ENCODE measurements at regions not wholly inside any gene's neighbourhood (a gene's known extent, or its start where the extent isn't known, plus 50 kb on each side); places are given as distances from the start of the nearest gene placed in this dataset.

- DNase-seq (ENCODE audit: low spot score) = no peak
Observed at GRCh38 chr4:45099471-45099870, 373.1 kb upstream of the GNPDA2 start.

GRCh38 chr4:45094684-45095083, 368.3 kb upstream of the GNPDA2 start:
- no peak for DNase-seq (ENCODE audit: low spot score)

- no peak for DNase-seq (ENCODE audit: low spot score)
Observed at GRCh38 chr4:45082101-45082500, 355.7 kb upstream of the GNPDA2 start.

GRCh38 chr4:45079616-45080015, 353.3 kb upstream of the GNPDA2 start:
- DNase-seq (ENCODE audit: low spot score) = no peak

- DNase-seq (ENCODE audit: low spot score) = no peak
Observed at GRCh38 chr4:45078201-45078600, 351.8 kb upstream of the GNPDA2 start.

- no peak for DNase-seq (ENCODE audit: low spot score)
Observed at GRCh38 chr4:45072981-45073380, 346.6 kb upstream of the GNPDA2 start.

GRCh38 chr4:45064741-45065140, 338.4 kb upstream of the GNPDA2 start:
- peak; percentile 48 for DNase-seq (ENCODE audit: low spot score)

- DNase-seq (ENCODE audit: low spot score) = peak; percentile 99
Observed at GRCh38 chr4:45063696-45064095, 337.3 kb upstream of the GNPDA2 start.

GRCh38 chr4:45062935-45063545, 336.7 kb upstream of the GNPDA2 start:
- DNase-seq (ENCODE audit: low spot score) = no peak

- DNase-seq (ENCODE audit: low spot score) = no peak
Observed at GRCh38 chr4:45043911-45044310, 317.6 kb upstream of the GNPDA2 start.

GRCh38 chr4:45036677-45037076, 310.3 kb upstream of the GNPDA2 start:
- no peak for DNase-seq (ENCODE audit: low spot score)

GRCh38 chr4:45033676-45034419, 307.5 kb upstream of the GNPDA2 start:
- peak; percentile 90 for DNase-seq (ENCODE audit: low spot score)

- no peak for DNase-seq (ENCODE audit: low spot score)
Observed at GRCh38 chr4:45030059-45030458, 303.7 kb upstream of the GNPDA2 start.

- no peak for DNase-seq (ENCODE audit: low spot score)
Observed at GRCh38 chr4:45007508-45007907, 281.2 kb upstream of the GNPDA2 start.

- no peak for DNase-seq (ENCODE audit: low spot score)
Observed at GRCh38 chr4:45006078-45006477, 279.7 kb upstream of the GNPDA2 start.

GRCh38 chr4:45004847-45005565, 278.6 kb upstream of the GNPDA2 start:
- DNase-seq (ENCODE audit: low spot score) = no peak

GRCh38 chr4:45004326-45004725, 278.0 kb upstream of the GNPDA2 start:
- DNase-seq (ENCODE audit: low spot score) = no peak

- DNase-seq (ENCODE audit: low spot score) = no peak
Observed at GRCh38 chr4:44996276-44996845, 270.0 kb upstream of the GNPDA2 start.

- DNase-seq (ENCODE audit: low spot score) = no peak
Observed at GRCh38 chr4:44988011-44988410, 261.7 kb upstream of the GNPDA2 start.

- DNase-seq (ENCODE audit: low spot score) = no peak
Observed at GRCh38 chr4:44985938-44986337, 259.6 kb upstream of the GNPDA2 start.

- no peak for DNase-seq (ENCODE audit: low spot score)
Observed at GRCh38 chr4:44985152-44985551, 258.8 kb upstream of the GNPDA2 start.

- no peak for DNase-seq (ENCODE audit: low spot score)
Observed at GRCh38 chr4:44984083-44984482, 257.7 kb upstream of the GNPDA2 start.
